B cell (primary cell): ENCODE measurements at regions not wholly inside any gene's neighbourhood (a gene's known extent, or its start where the extent isn't known, plus 50 kb on each side); places are given as distances from the start of the nearest gene placed in this dataset.

Experiments
- ATAC-seq: fragments of 200-7000 bp; cut with Tn5 transposase; one replicate; pipeline ENCODE4 v1.10.0; 2021; ENCODE audit warnings: low read depth, mild to moderate bottlenecking, moderate number of reproducible peaks, moderate library complexity
- CTCF ChIA-PET: fragments of 350-600 bp; sonication (Branson Sonifier 250); formaldehyde crosslinking; loops from one replicate; lab custom pipeline; 2021; ENCODE audit warnings: antibody characterized with exemption, inconsistent platforms; lab: Charles Lee
- POLR2A ChIA-PET: fragments of 350-600 bp; sonication (Branson Sonifier 250); formaldehyde crosslinking; loops from one replicate; lab custom pipeline; 2021; ENCODE audit warnings: antibody characterized with exemption; lab: Charles Lee
- DNase-seq: peaks from one replicate; pipeline ENCODE4 v3.0.0; 2013
- H2AFZ ChIP-seq: 2 replicates; pipeline ENCODE4 v1.6.1; 2012; ENCODE audit warnings: mild to moderate bottlenecking, low read depth, low read length; ENCODE audit not compliant: insufficient read depth, poor library complexity, severe bottlenecking
- H3K27ac ChIP-seq, 2 donors: 1 replicate in 1 of 2; 2 replicates in 1 of 2; pipeline ENCODE4 v1.5.1; 2012 to 2013; ENCODE audit warnings: low read length in 2 of 2, mild to moderate bottlenecking in 2 of 2, moderate library complexity in 1 of 2
- H3K27me3 ChIP-seq, 4 experiments: fragments of 200-600 bp in 1 of 4; sonication (generic) in 1 of 4; replicated peaks in 1 of 4; 1 replicate in 2 of 4; 2 replicates in 2 of 4; pipeline versions ENCODE4 v1.6.1 to v1.7.0; 2013 to 2016; ENCODE audit warnings: low read length in 3 of 4, mild to moderate bottlenecking in 2 of 4, mixed read lengths in 1 of 4, moderate library complexity in 1 of 4; ENCODE audit not compliant: insufficient read depth in 4 of 4, control insufficient read depth in 3 of 4; ENCODE audit errors: control extremely low read depth in 1 of 4
- H3K36me3 ChIP-seq, 2 experiments: replicated peaks in 1 of 2; 1 replicate in 1 of 2; 2 replicates in 1 of 2; pipeline versions ENCODE4 v1.6.1 to v1.7.1; 2013; ENCODE audit warnings: low read length in 1 of 2; ENCODE audit not compliant: insufficient read depth in 2 of 2, control insufficient read depth in 1 of 2; ENCODE audit errors: control extremely low read depth in 1 of 2, extremely low read depth in 1 of 2
- H3K4me1 ChIP-seq, 2 donors: fragments of 200-600 bp in 1 of 2; sonication (generic) in 1 of 2; 1 replicate in 1 of 2; 2 replicates in 1 of 2; pipeline versions ENCODE4 v1.5.1 to v1.6.1; 2013 to 2017; ENCODE audit warnings: low read length in 2 of 2; ENCODE audit not compliant: control insufficient read depth in 2 of 2, insufficient read depth in 2 of 2
- H3K4me2 ChIP-seq: replicated peaks from 2 replicates; pipeline ENCODE3; 2012; ENCODE audit warnings: mild to moderate bottlenecking, low read depth, low read length; ENCODE audit not compliant: poor library complexity, severe bottlenecking
- H3K4me3 ChIP-seq, 5 experiments: fragments of 200-600 bp in 1 of 5; sonication (generic) in 1 of 5; 1 replicate in 3 of 5; 2 replicates in 2 of 5; pipeline versions ENCODE4 v1.5.1 to v1.7.0; 2011 to 2016; ENCODE audit warnings: low read length in 4 of 5, mild to moderate bottlenecking in 4 of 5, low read depth in 2 of 5, control low read depth in 1 of 5, moderate library complexity in 1 of 5; ENCODE audit not compliant: insufficient read depth in 1 of 5; ENCODE audit errors: control extremely low read depth in 1 of 5, extremely low read depth in 1 of 5
- H3K79me2 ChIP-seq: fragments of 200-600 bp; sonication (generic); one replicate; pipeline ENCODE4 v1.6.0; 2016; ENCODE audit warnings: low read length; ENCODE audit not compliant: control insufficient read depth, insufficient read depth
- H3K9ac ChIP-seq: fragments of 200-600 bp; sonication (generic); 2 replicates; pipeline ENCODE4 v1.6.1; 2017; ENCODE audit warnings: mild to moderate bottlenecking, low read length, moderate library complexity
- H3K9me3 ChIP-seq, 3 donors: one replicate each; pipeline versions ENCODE4 v1.6.1 to v1.7.1; 2013; ENCODE audit warnings: low read length in 2 of 3; ENCODE audit not compliant: control insufficient read depth in 2 of 3, insufficient read depth in 1 of 3; ENCODE audit errors: control extremely low read depth in 1 of 3
- H4K20me1 ChIP-seq: 2 replicates; pipeline ENCODE4 v1.6.0; 2012; ENCODE audit warnings: mild to moderate bottlenecking, low read length; ENCODE audit not compliant: insufficient read depth, control insufficient read depth, poor library complexity, severe bottlenecking
- H3K27ac Mint-ChIP-seq: one replicate; pipeline ENCODE4 v1.8.0; 2021; ENCODE audit warnings: mixed read lengths
- H3K27me3 Mint-ChIP-seq: one replicate; pipeline ENCODE4 v1.8.0; 2021; ENCODE audit warnings: mixed read lengths
- H3K4me1 Mint-ChIP-seq: one replicate; pipeline ENCODE4 v1.8.0; 2021; ENCODE audit warnings: mixed read lengths
- H3K4me3 Mint-ChIP-seq: one replicate; pipeline ENCODE4 v1.8.0; 2021; ENCODE audit warnings: mixed read lengths
- H3K9me3 Mint-ChIP-seq: one replicate; pipeline ENCODE4 v1.8.0; 2022; ENCODE audit warnings: mixed read lengths; ENCODE audit not compliant: insufficient read depth
- CTCF ChIP-seq: fragments of 200-600 bp; IDR thresholded peaks from one replicate; pipeline ENCODE4 v1.8.0; 2022; ENCODE audit warnings: antibody characterized with exemption, mild to moderate bottlenecking
- EZH2 ChIP-seq: IDR thresholded peaks from 2 replicates; pipeline ENCODE4 v1.6.1; 2012; ENCODE audit warnings: borderline replicate concordance, low read depth, mild to moderate bottlenecking, moderate library complexity, low read length; ENCODE audit not compliant: insufficient read depth, poor library complexity, severe bottlenecking
- WGBS: methylation state at CpG from one replicate; pipeline ENCODE4 v1.1.5; 2013; ENCODE audit warnings: missing lambda C conversion rate; ENCODE audit not compliant: insufficient coverage; 5-methylcytosine and 5-hydroxymethylcytosine counted together
- intact Hi-C: fragments of 100-400 bp; cut with micrococcal nuclease; formaldehyde crosslinking; loops from one replicate; pipeline ENCODE4 v1.10.0; 2022

DNA sequence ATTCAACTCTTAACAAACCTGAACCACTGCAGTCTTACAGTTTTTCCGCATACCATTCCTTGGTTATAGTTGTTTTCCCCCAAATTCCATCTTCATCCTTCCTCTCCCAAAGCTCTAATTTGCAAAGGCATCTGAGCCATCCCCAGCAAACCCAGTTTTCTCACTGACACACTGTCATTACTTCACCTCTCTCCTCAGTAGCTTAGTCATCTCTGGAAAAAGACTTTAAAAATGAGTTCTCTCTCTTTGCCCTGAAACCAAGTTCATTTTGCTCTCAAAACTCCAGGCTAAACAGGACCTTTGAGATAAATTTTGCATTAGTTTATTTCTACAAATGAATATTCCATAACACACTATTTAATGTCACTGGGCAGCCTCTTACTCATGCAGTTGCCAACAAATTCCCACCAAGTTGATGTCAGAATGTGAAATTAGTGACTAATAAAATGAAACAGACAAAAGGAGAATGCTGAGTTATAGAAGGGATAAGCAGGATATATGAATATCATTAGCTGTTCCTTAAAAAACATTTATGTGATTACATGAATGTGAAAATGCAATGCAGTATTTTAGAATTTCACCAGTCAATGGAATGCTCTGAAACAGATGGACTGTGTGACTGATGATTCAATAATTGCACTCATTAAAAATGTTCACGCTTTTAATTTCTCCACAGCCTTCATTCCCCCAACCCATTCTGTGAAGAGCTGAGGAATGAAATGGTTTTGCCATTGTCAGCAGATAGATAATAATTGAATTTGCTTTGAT is 107.4 kb upstream of the DMAC1 start:
- no peak overlapping the region for H3K4me3 ChIP-seq
- WGBS, result 100% methylated on average over 1 of the region's 2 CpGs
- no peak overlapping the region for H3K27ac ChIP-seq
- H3K9ac ChIP-seq, result no peak overlapping the region
- intact Hi-C loops, result no loop called here
- H3K4me2 ChIP-seq, result no peak overlapping the region
- no peak overlapping the region for H3K4me3 Mint-ChIP-seq
- ATAC-seq (no peak), DNase-seq (no peak)
- no peaks in the 10 kb centered on the region for H3K4me1 ChIP-seq
- H3K27me3 ChIP-seq, result no peaks in the 10 kb centered on the region
- H3K27ac Mint-ChIP-seq, result no peak overlapping the region
- H2AFZ ChIP-seq, result no peak overlapping the region
- no peaks in the 10 kb centered on the region for H3K9me3 Mint-ChIP-seq
- ChIA-PET POLR2A (no interaction called here), CTCF (no interaction called here)
- no peak for TF ChIP-seq CTCF
- TF ChIP-seq EZH2, result no peak
- no peaks in the 10 kb centered on the region for H3K9me3 ChIP-seq
- H3K4me1 Mint-ChIP-seq, result no peaks in the 10 kb centered on the region
- H3K27me3 Mint-ChIP-seq, result no peaks in the 10 kb centered on the region
- no peaks in the 10 kb centered on the region for H4K20me1 ChIP-seq
- no peaks in the 10 kb centered on the region for H3K36me3 ChIP-seq
- H3K79me2 ChIP-seq, result no peaks in the 10 kb centered on the region

GRCh38 chr9:7901621-7902020 is 102.0 kb upstream of the DMAC1 start:
- no peak overlapping the region for H2AFZ ChIP-seq
- no peaks in the 10 kb centered on the region for H3K4me1 Mint-ChIP-seq
- no peaks in the 10 kb centered on the region for H3K4me1 ChIP-seq
- H3K27ac ChIP-seq, result no peak overlapping the region
- no peaks in the 10 kb centered on the region for H3K9me3 ChIP-seq
- POLR2A ChIA-PET, result no interaction called here
- H3K4me3 Mint-ChIP-seq, result no peak overlapping the region
- ATAC-seq (no peak), DNase-seq (no peak)
- CTCF ChIA-PET, result no interaction called here
- H3K9me3 Mint-ChIP-seq, result no peaks in the 10 kb centered on the region
- no peaks in the 10 kb centered on the region for H3K79me2 ChIP-seq
- H3K36me3 ChIP-seq, result no peaks in the 10 kb centered on the region
- H3K27me3 Mint-ChIP-seq, result no peaks in the 10 kb centered on the region
- TF ChIP-seq EZH2 (no peak), CTCF (no peak)
- H3K9ac ChIP-seq, result no peak overlapping the region
- H3K4me2 ChIP-seq, result no peak overlapping the region
- H3K27me3 ChIP-seq, result no peaks in the 10 kb centered on the region
- no peak overlapping the region for H3K4me3 ChIP-seq
- H3K27ac Mint-ChIP-seq, result no peak overlapping the region
- H4K20me1 ChIP-seq, result no peaks in the 10 kb centered on the region
- 83% methylated on average over 1 of the region's 4 CpGs for WGBS
- intact Hi-C loops, result no loop called here
